Transverse colon (tissue), 4 donors: ENCODE measurements at regions not wholly inside any gene's neighbourhood (a gene's known extent, or its start where the extent isn't known, plus 50 kb on each side); places are given as distances from the start of the nearest gene placed in this dataset.

Source experiments
- DNase-seq: peaks from one replicate; pipeline ENCODE4 v3.0.0-alpha.2; 2019
- H3K27ac ChIP-seq, 4 donors: fragments of 200-600 bp; sonication (generic); 2 replicates each; pipeline ENCODE4 v1.5.1; 2016 to 2018; ENCODE audit warnings: inconsistent platforms in 4 of 4
- H3K27me3 ChIP-seq: fragments of 200-600 bp; sonication (generic); 2 replicates; pipeline ENCODE4 v1.5.1; 2017; ENCODE audit warnings: inconsistent platforms
- H3K36me3 ChIP-seq, 4 donors: fragments of 200-600 bp; sonication (generic); 2 replicates each; pipeline ENCODE4 v1.5.1; 2017 to 2019; ENCODE audit warnings: inconsistent platforms in 4 of 4
- H3K4me1 ChIP-seq, 4 donors: fragments of 200-600 bp; sonication (generic); 2 replicates each; pipeline ENCODE4 v1.5.1; 2017 to 2020; ENCODE audit warnings: inconsistent platforms in 4 of 4
- H3K4me3 ChIP-seq, 4 donors: fragments of 200-600 bp; sonication (generic); 1 replicate in 1 of 4; 2 replicates in 3 of 4; pipeline versions ENCODE4 v1.5.1 to v1.6.1; 2017 to 2019; ENCODE audit warnings: inconsistent platforms in 4 of 4
- H3K9me3 ChIP-seq, 2 donors: fragments of 200-600 bp; sonication (generic); 2 replicates each; pipeline ENCODE4 v1.5.1; 2017 to 2019; ENCODE audit warnings: inconsistent platforms in 2 of 2
- EP300 ChIP-seq: sonication (generic); formaldehyde crosslinking; IDR thresholded peaks from one replicate; pipeline ENCODE4 v1.6.1; 2017; ENCODE audit warnings: antibody characterized with exemption, low read depth
- POLR2A ChIP-seq: fragments of 450-650 bp; IDR thresholded peaks from one replicate; pipeline ENCODE4 v1.6.1; 2016; ENCODE audit warnings: antibody characterized with exemption, mild to moderate bottlenecking, moderate library complexity
- POLR2AphosphoS5 ChIP-seq, 3 donors: sonication (generic); formaldehyde crosslinking; IDR thresholded peaks; one replicate each; pipeline ENCODE4 v1.6.1; 2016; ENCODE audit warnings: antibody characterized with exemption in 3 of 3
- WGBS, 2 donors: methylation state at CpG; one replicate each; pipeline ENCODE4 v1.1.5; 2018; ENCODE audit warnings: low coverage in 1 of 2; 5-methylcytosine and 5-hydroxymethylcytosine counted together
- in situ Hi-C, 4 donors: fragments of 200-750 bp; cut with MboI; loops; one replicate each; pipeline versions ENCODE4 v1.15.0 to v1.15.1; 2017; ENCODE audit warnings: low sequenced_read_pairs in 3 of 4, low pct_ligation_motif_present in 1 of 4, low pct_unique_long_range_greater_than_20kb in 1 of 4
- intact Hi-C: fragments of 100-400 bp; cut with DNase I; formaldehyde crosslinking; loops from one replicate; pipeline ENCODE4 v1.15.1; 2023; ENCODE audit warnings: low total_unique reads
- TF ChIP-seq, protein P1 (sequence below), 5 experiments: fragments of 200-600 bp in 3 of 5; fragments of 450-650 bp in 2 of 5; sonication (generic) in 3 of 5; IDR thresholded peaks; 1 replicate in 2 of 5; 2 replicates in 3 of 5; pipeline ENCODE4 v1.5.1; 2016 to 2017; ENCODE audit warnings: antibody characterized with exemption in 5 of 5, inconsistent platforms in 3 of 5, mild to moderate bottlenecking in 2 of 5, moderate library complexity in 1 of 5

DNA sequence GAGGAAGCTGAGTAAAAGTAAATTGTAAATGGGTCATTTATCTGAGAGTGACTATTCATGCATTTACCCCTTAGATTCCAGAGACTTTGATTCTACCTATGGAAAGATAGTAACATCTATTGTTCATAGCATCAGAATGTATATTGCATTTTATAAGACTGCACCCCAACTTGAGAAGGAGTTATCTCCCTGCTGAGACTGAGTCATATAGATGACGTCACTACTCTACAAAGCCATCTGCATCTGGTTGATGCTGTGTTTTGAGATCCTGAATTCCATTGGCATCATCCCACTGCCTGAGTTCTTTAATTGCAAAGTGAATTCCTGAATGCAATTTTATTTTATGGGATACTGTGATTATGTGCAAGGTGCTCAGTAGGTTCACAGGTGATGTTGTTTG is 444.0 kb upstream of the SLC35B3 start:
- in situ Hi-C loops = no loop called here
- no peak for TF ChIP-seq EP300
- TF ChIP-seq, protein P1, sequence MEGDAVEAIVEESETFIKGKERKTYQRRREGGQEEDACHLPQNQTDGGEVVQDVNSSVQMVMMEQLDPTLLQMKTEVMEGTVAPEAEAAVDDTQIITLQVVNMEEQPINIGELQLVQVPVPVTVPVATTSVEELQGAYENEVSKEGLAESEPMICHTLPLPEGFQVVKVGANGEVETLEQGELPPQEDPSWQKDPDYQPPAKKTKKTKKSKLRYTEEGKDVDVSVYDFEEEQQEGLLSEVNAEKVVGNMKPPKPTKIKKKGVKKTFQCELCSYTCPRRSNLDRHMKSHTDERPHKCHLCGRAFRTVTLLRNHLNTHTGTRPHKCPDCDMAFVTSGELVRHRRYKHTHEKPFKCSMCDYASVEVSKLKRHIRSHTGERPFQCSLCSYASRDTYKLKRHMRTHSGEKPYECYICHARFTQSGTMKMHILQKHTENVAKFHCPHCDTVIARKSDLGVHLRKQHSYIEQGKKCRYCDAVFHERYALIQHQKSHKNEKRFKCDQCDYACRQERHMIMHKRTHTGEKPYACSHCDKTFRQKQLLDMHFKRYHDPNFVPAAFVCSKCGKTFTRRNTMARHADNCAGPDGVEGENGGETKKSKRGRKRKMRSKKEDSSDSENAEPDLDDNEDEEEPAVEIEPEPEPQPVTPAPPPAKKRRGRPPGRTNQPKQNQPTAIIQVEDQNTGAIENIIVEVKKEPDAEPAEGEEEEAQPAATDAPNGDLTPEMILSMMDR (IDR thresholded peaks at IDR 0.05) = no peak
- TF ChIP-seq POLR2AphosphoS5 (IDR thresholded peaks at IDR 0.05) = no peak
- TF ChIP-seq POLR2A = no peak
- Histone ChIP-seq H3K4me1 (no peaks in the 10 kb centered on the region), H3K27ac (no peak overlapping the region), H3K36me3 (no peaks in the 10 kb centered on the region), H3K9me3 (no peaks in the 10 kb centered on the region), H3K27me3 (no peaks in the 10 kb centered on the region), H3K4me3 (no peak overlapping the region)
- intact Hi-C loops = no loop called here
- no peak for DNase-seq
- 86 to 90% methylated on average over 1 of the region's 1 CpG for WGBS, 2 donors

DNA sequence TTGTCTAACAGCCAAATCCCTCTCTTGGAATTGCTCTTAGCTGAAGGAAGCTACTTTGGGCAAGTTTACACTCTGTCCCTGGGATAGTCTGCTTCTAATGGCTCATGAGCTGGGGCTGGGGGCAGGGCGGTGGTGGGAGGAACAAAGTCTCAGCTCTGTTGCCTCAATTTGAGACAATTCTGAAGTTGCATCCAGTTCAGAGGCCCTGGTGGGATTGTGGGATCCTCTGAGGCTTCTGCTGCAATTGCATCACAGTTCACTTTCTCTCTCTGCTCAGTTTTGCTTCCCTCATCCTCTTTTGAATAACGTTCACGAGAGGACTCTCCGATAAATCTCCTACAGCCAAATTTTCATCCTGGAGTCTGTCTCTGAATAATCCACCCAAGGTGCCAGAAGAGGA is 440.6 kb upstream of the SLC35B3 start:
- Histone ChIP-seq H3K27ac (no peak overlapping the region), H3K36me3 (no peaks in the 10 kb centered on the region), H3K4me1 (no peaks in the 10 kb centered on the region), H3K9me3 (no peaks in the 10 kb centered on the region), H3K4me3 (no peak overlapping the region), H3K27me3 (no peaks in the 10 kb centered on the region)
- WGBS, 2 donors = 75 to 81% methylated on average over 2 to 4 of the region's 4 CpGs
- TF ChIP-seq POLR2AphosphoS5 (IDR thresholded peaks at IDR 0.05) (no peak), POLR2A (no peak), EP300 (no peak)
- TF ChIP-seq, protein P1 (IDR thresholded peaks at IDR 0.05) = no peak
- in situ Hi-C loops (no loop called here), intact Hi-C loops (no loop called here)
- DNase-seq = no peak

DNA sequence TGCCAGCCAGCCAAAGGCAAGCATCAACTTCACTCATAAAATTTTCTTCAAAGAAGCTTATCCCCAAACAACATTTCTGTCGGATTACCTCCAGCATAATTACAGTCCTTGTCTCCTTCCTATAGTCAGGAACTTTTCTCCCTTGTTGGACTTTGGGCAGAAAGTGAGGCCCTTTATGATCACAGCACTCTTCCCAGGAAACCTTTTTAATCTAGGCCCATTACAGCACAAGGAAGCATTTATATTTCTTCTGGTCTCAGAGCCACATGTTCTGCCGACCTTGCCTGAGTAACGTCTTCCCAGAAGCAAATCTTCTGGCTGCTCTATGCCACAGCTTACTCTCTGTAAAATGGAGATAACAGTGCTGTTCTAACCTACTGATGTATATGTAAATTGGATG is 437.2 kb upstream of the SLC35B3 start:
- H3K4me3 ChIP-seq = no peak overlapping the region
- no peak overlapping the region for H3K27ac ChIP-seq
- in situ Hi-C loops = no loop called here
- no peaks in the 10 kb centered on the region for H3K9me3 ChIP-seq
- no peaks in the 10 kb centered on the region for H3K27me3 ChIP-seq
- intact Hi-C loops = no loop called here
- no peaks in the 10 kb centered on the region for H3K36me3 ChIP-seq
- TF ChIP-seq POLR2AphosphoS5 (IDR thresholded peaks at IDR 0.05) (no peak), POLR2A (no peak), EP300 (no peak)
- TF ChIP-seq, protein P1 (IDR thresholded peaks at IDR 0.05) = no peak
- DNase-seq = no peak
- 43 to 52% methylated on average over 3 of the region's 3 CpGs for WGBS, 2 donors
- H3K4me1 ChIP-seq = no peaks in the 10 kb centered on the region

DNA sequence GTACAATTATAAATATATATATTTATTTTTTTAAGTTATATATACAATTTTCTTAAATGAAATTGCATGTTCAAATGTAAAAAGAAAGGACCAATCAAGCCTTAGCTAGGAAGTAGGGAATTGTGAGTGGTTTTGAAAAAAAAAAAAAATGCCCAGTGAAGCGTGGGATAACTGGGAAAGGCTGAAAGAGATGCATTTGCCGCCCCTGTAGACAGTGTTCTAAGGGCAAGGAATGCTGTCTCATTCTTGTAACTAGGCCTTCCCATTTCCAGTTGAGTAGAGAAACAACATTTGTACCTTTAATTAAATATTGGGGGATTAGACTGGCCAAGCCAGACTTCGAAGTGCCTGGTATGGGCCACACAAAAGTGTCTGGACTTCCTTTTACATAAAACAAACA is 430.1 kb upstream of the SLC35B3 start:
- TF ChIP-seq POLR2AphosphoS5 (IDR thresholded peaks at IDR 0.05) = no peak
- TF ChIP-seq, protein P1 (IDR thresholded peaks at IDR 0.05) = no peak
- no peak for TF ChIP-seq EP300
- TF ChIP-seq POLR2A = no peak
- H3K9me3 ChIP-seq = no peaks in the 10 kb centered on the region
- DNase-seq = no peak
- 73 to 83% methylated on average over 3 of the region's 3 CpGs for WGBS, 2 donors
- no peak overlapping the region for H3K27ac ChIP-seq
- H3K4me1 ChIP-seq = no peaks in the 10 kb centered on the region
- in situ Hi-C loops (no loop called here), intact Hi-C loops (no loop called here)
- no peak overlapping the region for H3K4me3 ChIP-seq
- H3K36me3 ChIP-seq = no peaks in the 10 kb centered on the region
- no peaks in the 10 kb centered on the region for H3K27me3 ChIP-seq
